NCI-H128 (cell line): ENCODE measurements at regions not wholly inside any gene's neighbourhood (a gene's known extent, or its start where the extent isn't known, plus 50 kb on each side); places are given as distances from the start of the nearest gene placed in this dataset.
"Not testable (repeated sequence)": the region's sequence is repeated elsewhere in the genome, so short reads cannot be mapped to it uniquely, and the experiment has no call there.

Experiments used
- DNase-seq: peaks from one replicate; lab custom pipeline; 2025; ENCODE audit not compliant: unreplicated experiment; lab: John Stamatoyannopoulos, UW

- DNase-seq: not testable (repeated sequence)
These were observed 73.2 kb upstream of the TIAM1 start for GRCh38 chr21:31417214-31417613.

- no peak for DNase-seq
These were observed 72.4 kb upstream of the TIAM1 start for GRCh38 chr21:31416465-31416864.

GRCh38 chr21:31414263-31415000 is 70.4 kb upstream of the TIAM1 start:
- no peak for DNase-seq

GRCh38 chr21:31413698-31414097 is 69.6 kb upstream of the TIAM1 start:
- DNase-seq: no peak

- no peak for DNase-seq
These were observed 66.6 kb upstream of the TIAM1 start for GRCh38 chr21:31410499-31411131.

- DNase-seq: no peak
These were observed 65.9 kb upstream of the TIAM1 start for GRCh38 chr21:31409831-31410487.

- no peak for DNase-seq
These were observed 64.4 kb upstream of the TIAM1 start for GRCh38 chr21:31408301-31409088.

GRCh38 chr21:31406510-31406909 is 62.4 kb upstream of the TIAM1 start:
- DNase-seq: no peak

GRCh38 chr21:31405604-31406003 is 61.5 kb upstream of the TIAM1 start:
- DNase-seq: no peak

GRCh38 chr21:31403596-31404333 is 59.7 kb upstream of the TIAM1 start:
- no peak for DNase-seq

- DNase-seq: no peak
These were observed 55.5 kb upstream of the TIAM1 start for GRCh38 chr21:31399591-31399990.

GRCh38 chr21:31398574-31398973 is 54.5 kb upstream of the TIAM1 start:
- no peak for DNase-seq

GRCh38 chr21:31397939-31398338 is 53.9 kb upstream of the TIAM1 start:
- DNase-seq: no peak

- DNase-seq: no peak
These were observed 53.5 kb upstream of the TIAM1 start for GRCh38 chr21:31397515-31397926.

- DNase-seq: no peak
These were observed 53.0 kb upstream of the TIAM1 start for GRCh38 chr21:31397030-31397429.

- DNase-seq: no peak
These were observed 52.3 kb upstream of the TIAM1 start for GRCh38 chr21:31396399-31396798.

- DNase-seq: no peak
These were observed 51.7 kb upstream of the TIAM1 start for GRCh38 chr21:31395791-31396190.

GRCh38 chr21:31395268-31395667 is 51.2 kb upstream of the TIAM1 start:
- no peak for DNase-seq

- DNase-seq: no peak
These were observed 50.2 kb upstream of the TIAM1 start for GRCh38 chr21:31394309-31394708.
